WTC11 (cell line): ENCODE measurements at regions not wholly inside any gene's neighbourhood (a gene's known extent, or its start where the extent isn't known, plus 50 kb on each side); places are given as distances from the start of the nearest gene placed in this dataset.

Source experiments
- CREB1 ChIP-seq: sonication (generic); formaldehyde crosslinking; IDR thresholded peaks from 2 replicates; pipeline ENCODE4 v1.8.0; 2023; ENCODE audit warnings: mild to moderate bottlenecking, missing genetic modification reagents
- CTCF ChIP-seq: fragments of 200-600 bp; IDR thresholded peaks from 2 replicates; pipeline ENCODE4 v1.8.0; 2022; ENCODE audit warnings: antibody characterized with exemption
- ETV6 ChIP-seq: sonication (generic); formaldehyde crosslinking; IDR thresholded peaks from 2 replicates; pipeline ENCODE4 v1.8.1; 2022; ENCODE audit warnings: mild to moderate bottlenecking, missing genetic modification reagents
- MAX ChIP-seq: sonication (generic); formaldehyde crosslinking; IDR thresholded peaks from 2 replicates; pipeline ENCODE4 v1.8.0; 2022; ENCODE audit warnings: mild to moderate bottlenecking, missing genetic modification reagents
- STAT6 ChIP-seq: sonication (generic); formaldehyde crosslinking; conservative IDR thresholded peaks from 2 replicates; pipeline ENCODE4 v1.8.1; 2023; ENCODE audit warnings: mild to moderate bottlenecking, low read depth, missing genetic modification reagents, moderate library complexity
- USF1 ChIP-seq: sonication (generic); formaldehyde crosslinking; IDR thresholded peaks from 2 replicates; pipeline ENCODE4 v1.8.0; 2022; ENCODE audit warnings: mild to moderate bottlenecking, missing genetic modification reagents
- ZBTB21 ChIP-seq: sonication (generic); formaldehyde crosslinking; IDR thresholded peaks from 2 replicates; pipeline ENCODE4 v1.8.1; 2023; ENCODE audit warnings: mild to moderate bottlenecking, missing genetic modification reagents, borderline replicate concordance
- ZNF396 ChIP-seq: fragments of 250-450 bp; sonication (Bioruptor Pico); IDR thresholded peaks from 2 replicates; pipeline ENCODE4 v1.8.0; 2021; ENCODE audit warnings: mild to moderate bottlenecking, moderate library complexity, borderline replicate concordance

- TF ChIP-seq ETV6 (CRISPR knock-in tag) (no peak), CTCF (no peak), USF1 (CRISPR knock-in tag) (no peak), CREB1 (no peak), ZBTB21 (CRISPR knock-in tag) (no peak), ZNF396 (CRISPR knock-in tag) (no peak), STAT6 (no peak), MAX (CRISPR knock-in tag) (no peak)
These were observed 91.8 kb downstream of the KLF6 start for GRCh38 chr10:3693022-3693697.
